Endothelial cell of umbilical vein (primary cell): ENCODE measurements at regions not wholly inside any gene's neighbourhood (a gene's known extent, or its start where the extent isn't known, plus 50 kb on each side); places are given as distances from the start of the nearest gene placed in this dataset.

Experiments
- GATA2 ChIP-seq: IDR thresholded peaks from 2 replicates; pipeline ENCODE4 v1.7.0; 2011; ENCODE audit warnings: low read depth, mild to moderate bottlenecking, moderate library complexity, mixed read lengths, low read length; ENCODE audit not compliant: insufficient read length, insufficient read depth
- MAX ChIP-seq: IDR thresholded peaks from 2 replicates; pipeline ENCODE4 v1.6.1; 2011; ENCODE audit not compliant: insufficient read depth, insufficient read length
- POLR2A ChIP-seq: IDR thresholded peaks from 2 replicates; pipeline ENCODE4 v1.6.1; 2012; ENCODE audit warnings: low read depth, mild to moderate bottlenecking, control low read depth, low read length
- POLR2AphosphoS5 ChIP-seq: IDR thresholded peaks from 2 replicates; pipeline ENCODE4 v1.6.1; 2012; ENCODE audit warnings: low read depth, mild to moderate bottlenecking, control low read depth, low read length, moderate library complexity; ENCODE audit not compliant: insufficient read depth

GRCh38 chr5:52448111-52448510, 339.6 kb upstream of the ITGA1 start:
- TF ChIP-seq POLR2AphosphoS5 (no peak), POLR2A (no peak), GATA2 (no peak), MAX (no peak)
